HEK293 (cell line): ENCODE measurements at regions not wholly inside any gene's neighbourhood (a gene's known extent, or its start where the extent isn't known, plus 50 kb on each side); places are given as distances from the start of the nearest gene placed in this dataset.

ENCODE experiments used
- CTCF ChIA-PET: fragments of 350-600 bp; formaldehyde crosslinking; extraction: SDS; loops from one replicate; lab custom pipeline; 2021; ENCODE audit warnings: antibody characterized with exemption; lab: Yijun Ruan, JAX
- POLR2A ChIA-PET: fragments of 300-600 bp; formaldehyde crosslinking; extraction: SDS; loops from one replicate; lab custom pipeline; 2020; ENCODE audit warnings: antibody characterized with exemption, inconsistent platforms; lab: Yijun Ruan, JAX
- H3K27ac ChIP-seq: fragments of 200-500 bp; sonication (Bioruptor generic); 2 replicates; pipeline ENCODE4 v1.5.1; 2014; ENCODE audit warnings: low read depth, low read length, control low read depth, inconsistent platforms; ENCODE audit errors: extremely low read depth
- H3K36me3 ChIP-seq, 2 experiments: fragments of 200-500 bp in 1 of 2; sonication (Bioruptor generic) in 1 of 2; 1 replicate in 1 of 2; 2 replicates in 1 of 2; pipeline ENCODE4 v1.5.1; 2014 to 2017; ENCODE audit warnings: inconsistent platforms in 2 of 2, low read length in 2 of 2; ENCODE audit not compliant: control insufficient read depth in 2 of 2, insufficient read depth in 1 of 2
- H3K4me1 ChIP-seq: fragments of 200-500 bp; sonication (Bioruptor generic); 2 replicates; pipeline ENCODE4 v1.5.1; 2014; ENCODE audit warnings: mild to moderate bottlenecking, low read length, inconsistent platforms; ENCODE audit not compliant: control insufficient read depth, insufficient read depth
- H3K4me3 ChIP-seq: 2 replicates; pipeline ENCODE4 v1.5.1; 2011; ENCODE audit warnings: low read depth, mild to moderate bottlenecking, control low read depth, low read length, moderate library complexity
- H3K9me3 ChIP-seq: fragments of 200-500 bp; sonication (Bioruptor generic); 2 replicates; pipeline ENCODE4 v1.5.1; 2014; ENCODE audit warnings: low read depth, low read length, inconsistent platforms; ENCODE audit not compliant: control insufficient read depth, insufficient read depth
- BCL11B ChIP-seq: fragments of 450-650 bp; formaldehyde crosslinking; IDR thresholded peaks from 2 replicates; pipeline ENCODE4 v1.5.1; 2016; ENCODE audit warnings: low read depth, missing biosample characterization, missing genetic modification characterization
- GLIS1 ChIP-seq: fragments of 450-650 bp; formaldehyde crosslinking; IDR thresholded peaks from 2 replicates; pipeline ENCODE4 v1.5.1; 2016; ENCODE audit warnings: missing biosample characterization, missing genetic modification characterization
- GLIS2 ChIP-seq: fragments of 450-650 bp; formaldehyde crosslinking; IDR thresholded peaks from 2 replicates; pipeline ENCODE4 v1.5.1; 2016; ENCODE audit warnings: missing biosample characterization, missing genetic modification characterization
- KLF10 ChIP-seq: fragments of 450-650 bp; IDR thresholded peaks from 2 replicates; pipeline ENCODE4 v1.5.1; 2018; ENCODE audit warnings: missing biosample characterization, mild to moderate bottlenecking, missing genetic modification characterization
- MEIS1 ChIP-seq: sonication (generic); formaldehyde crosslinking; IDR thresholded peaks from 2 replicates; pipeline ENCODE4 v1.8.1; 2022; ENCODE audit warnings: missing genetic modification reagents, mild to moderate bottlenecking, borderline replicate concordance
- MZF1 ChIP-seq: fragments of 450-650 bp; formaldehyde crosslinking; IDR thresholded peaks from 2 replicates; pipeline ENCODE4 v1.5.1; 2017; ENCODE audit warnings: missing biosample characterization, missing genetic modification characterization, borderline replicate concordance
- OVOL3 ChIP-seq: fragments of 450-650 bp; formaldehyde crosslinking; IDR thresholded peaks from 2 replicates; pipeline ENCODE4 v1.5.1; 2016; ENCODE audit warnings: missing biosample characterization, missing genetic modification characterization
- RBAK ChIP-seq: fragments of 450-650 bp; formaldehyde crosslinking; IDR thresholded peaks from 2 replicates; pipeline ENCODE4 v1.5.1; 2016; ENCODE audit warnings: missing biosample characterization, missing genetic modification characterization
- ZBTB20 ChIP-seq: fragments of 450-650 bp; formaldehyde crosslinking; IDR thresholded peaks from 2 replicates; pipeline ENCODE4 v1.5.1; 2016; ENCODE audit warnings: missing biosample characterization, missing genetic modification characterization
- ZFHX2 ChIP-seq: fragments of 450-650 bp; formaldehyde crosslinking; conservative IDR thresholded peaks from 2 replicates; pipeline ENCODE4 v1.5.1; 2016; ENCODE audit warnings: missing biosample characterization, missing genetic modification characterization
- ZFP41 ChIP-seq: fragments of 450-650 bp; formaldehyde crosslinking; IDR thresholded peaks from 2 replicates; pipeline ENCODE4 v1.5.1; 2016; ENCODE audit warnings: missing biosample characterization, missing genetic modification characterization, borderline replicate concordance
- ZNF140 ChIP-seq: fragments of 450-650 bp; formaldehyde crosslinking; IDR thresholded peaks from 2 replicates; pipeline ENCODE4 v1.5.1; 2016; ENCODE audit warnings: missing biosample characterization, missing genetic modification characterization
- ZNF266 ChIP-seq: fragments of 450-650 bp; formaldehyde crosslinking; IDR thresholded peaks from 2 replicates; pipeline ENCODE4 v1.5.1; 2016; ENCODE audit warnings: missing biosample characterization, missing genetic modification characterization, low read depth
- ZNF324 ChIP-seq: fragments of 450-650 bp; formaldehyde crosslinking; IDR thresholded peaks from 2 replicates; pipeline ENCODE4 v1.5.1; 2016; ENCODE audit warnings: missing biosample characterization, missing genetic modification characterization
- ZNF354C ChIP-seq: fragments of 450-650 bp; formaldehyde crosslinking; IDR thresholded peaks from 2 replicates; pipeline ENCODE4 v1.5.1; 2016; ENCODE audit warnings: missing biosample characterization, missing genetic modification characterization, low read depth, borderline replicate concordance
- ZNF433 ChIP-seq: fragments of 450-650 bp; formaldehyde crosslinking; IDR thresholded peaks from 2 replicates; pipeline ENCODE4 v1.5.1; 2016; ENCODE audit warnings: missing biosample characterization, missing genetic modification characterization, low read depth
- ZNF510 ChIP-seq: fragments of 450-650 bp; formaldehyde crosslinking; IDR thresholded peaks from 2 replicates; pipeline ENCODE4 v1.5.1; 2018; ENCODE audit warnings: mild to moderate bottlenecking, missing genetic modification characterization, missing biosample characterization; ENCODE audit not compliant: insufficient replicate concordance
- ZNF624 ChIP-seq: fragments of 450-650 bp; formaldehyde crosslinking; IDR thresholded peaks from 2 replicates; pipeline ENCODE4 v1.5.1; 2017; ENCODE audit warnings: missing biosample characterization, missing genetic modification characterization
- ZNF626 ChIP-seq: fragments of 450-650 bp; sonication (Bioruptor Pico); formaldehyde crosslinking; IDR thresholded peaks from 2 replicates; pipeline ENCODE4 v1.5.1; 2018; ENCODE audit warnings: missing biosample characterization, missing genetic modification characterization, inconsistent platforms
- ZNF629 ChIP-seq: fragments of 450-650 bp; formaldehyde crosslinking; IDR thresholded peaks from 2 replicates; pipeline ENCODE4 v1.5.1; 2017; ENCODE audit warnings: missing biosample characterization, missing genetic modification characterization
- TF ChIP-seq, protein P1 (sequence below): fragments of 450-650 bp; formaldehyde crosslinking; IDR thresholded peaks from 2 replicates; pipeline ENCODE4 v1.5.1; 2016; ENCODE audit warnings: missing biosample characterization, missing genetic modification characterization
- TF ChIP-seq, protein P2 (sequence below): fragments of 450-650 bp; formaldehyde crosslinking; optimal IDR thresholded peaks from 2 replicates; pipeline ENCODE3; 2016; ENCODE audit warnings: missing biosample characterization, mild to moderate bottlenecking, missing genetic modification characterization
- TF ChIP-seq, protein P3 (sequence below): fragments of 450-650 bp; formaldehyde crosslinking; IDR thresholded peaks from 2 replicates; pipeline ENCODE4; 2016; ENCODE audit warnings: missing biosample characterization, missing genetic modification characterization
- TF ChIP-seq, protein P4 (sequence below): fragments of 450-650 bp; formaldehyde crosslinking; IDR thresholded peaks from 2 replicates; pipeline ENCODE4 v1.5.1; 2016; ENCODE audit warnings: missing biosample characterization, missing genetic modification characterization
- TF ChIP-seq, protein P5 (sequence below): fragments of 450-650 bp; formaldehyde crosslinking; IDR thresholded peaks from 2 replicates; pipeline ENCODE4 v1.5.1; 2016; ENCODE audit warnings: missing biosample characterization, missing genetic modification characterization
- TF ChIP-seq, protein P6 (sequence below): fragments of 450-650 bp; formaldehyde crosslinking; IDR thresholded peaks from 2 replicates; pipeline ENCODE4 v1.5.1; 2016; ENCODE audit warnings: missing biosample characterization, missing genetic modification characterization

DNA sequence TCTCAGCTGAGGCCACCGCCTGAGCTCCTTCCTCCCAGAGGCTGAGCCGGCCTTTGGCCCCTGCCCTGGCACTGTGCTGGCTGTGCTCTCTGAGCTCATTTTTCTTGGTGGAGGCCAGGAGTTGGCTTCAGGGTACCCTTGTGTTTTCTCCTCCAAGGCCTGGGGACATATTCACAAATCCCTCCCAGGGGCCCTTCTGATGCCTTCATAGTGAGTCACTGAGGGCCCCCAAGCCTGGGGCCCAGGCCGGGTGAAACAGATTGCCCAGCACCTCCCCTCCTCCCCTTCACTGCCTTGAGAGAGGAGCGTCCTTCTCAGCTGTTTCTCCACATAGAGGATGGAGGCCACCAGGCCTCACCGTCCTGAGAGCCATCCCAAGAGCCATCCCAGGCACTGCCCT lies 105.8 kb downstream of the SIK1 start:
- POLR2A ChIA-PET = interaction anchor here (0.7 to 2.1 kb wide), 2 partner anchors 13 to 20 kb away, joined by 4 to 5 read pairs; no protein-coding TSS in a partner anchor

DNA sequence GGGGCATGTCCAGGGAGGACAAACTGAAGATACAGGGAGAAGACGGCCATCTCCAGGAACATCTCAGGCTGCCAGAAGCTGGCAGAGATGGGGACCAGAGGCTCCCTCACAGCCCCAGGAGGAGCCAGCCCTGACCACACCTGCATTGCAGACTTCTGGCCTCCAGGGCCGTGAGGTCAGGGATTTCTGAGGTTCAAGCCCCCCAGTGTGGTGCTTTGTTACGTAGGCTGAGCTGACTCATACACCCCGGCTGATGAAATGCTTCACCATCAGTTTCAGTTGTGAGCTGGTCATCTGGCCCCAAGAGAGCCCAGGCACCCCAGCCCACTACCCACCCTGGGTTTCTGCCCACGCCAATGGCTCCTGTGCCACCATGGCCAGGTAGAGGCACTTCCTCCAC lies 106.4 kb downstream of the SIK1 start:
- Histone ChIP-seq H3K4me3 (no peak overlapping the region), H3K27ac (no peak overlapping the region), H3K9me3 (no peaks in the 10 kb centered on the region; the same call in 1 of the 2 replicates), H3K36me3 (no peaks in the 10 kb centered on the region), H3K4me1 (no peaks in the 10 kb centered on the region; the same call in 1 of the 2 replicates)
- ChIA-PET POLR2A (interaction anchor here (2.1 kb wide), 1 partner anchor 13 kb away, joined by 5 read pairs; no protein-coding TSS in a partner anchor), CTCF (interaction anchor here (0.6 kb wide), 2 partner anchors 9 to 119 kb away, joined by 3 to 4 read pairs; no protein-coding TSS in a partner anchor)
- TF ChIP-seq ZBTB20 (tag by site-specific recombination) (no peak), ZNF626 (tag by site-specific recombination) (no peak), ZNF433 (tag by site-specific recombination) (no peak), ZNF629 (tag by site-specific recombination) (no peak), BCL11B (tag by site-specific recombination) (no peak), ZNF324 (no peak), ZNF266 (tag by site-specific recombination) (no peak), MZF1 (no peak), MEIS1 (CRISPR knock-in tag) (no peak), ZNF624 (tag by site-specific recombination) (no peak), ZFHX2 (tag by site-specific recombination) (0 out of 2 replicates have a peak, but pooled peaks have one; percentile 13), OVOL3 (tag by site-specific recombination) (no peak), ZNF354C (tag by site-specific recombination) (no peak), RBAK (tag by site-specific recombination) (peak; percentile 99)
- TF ChIP-seq, protein P1, sequence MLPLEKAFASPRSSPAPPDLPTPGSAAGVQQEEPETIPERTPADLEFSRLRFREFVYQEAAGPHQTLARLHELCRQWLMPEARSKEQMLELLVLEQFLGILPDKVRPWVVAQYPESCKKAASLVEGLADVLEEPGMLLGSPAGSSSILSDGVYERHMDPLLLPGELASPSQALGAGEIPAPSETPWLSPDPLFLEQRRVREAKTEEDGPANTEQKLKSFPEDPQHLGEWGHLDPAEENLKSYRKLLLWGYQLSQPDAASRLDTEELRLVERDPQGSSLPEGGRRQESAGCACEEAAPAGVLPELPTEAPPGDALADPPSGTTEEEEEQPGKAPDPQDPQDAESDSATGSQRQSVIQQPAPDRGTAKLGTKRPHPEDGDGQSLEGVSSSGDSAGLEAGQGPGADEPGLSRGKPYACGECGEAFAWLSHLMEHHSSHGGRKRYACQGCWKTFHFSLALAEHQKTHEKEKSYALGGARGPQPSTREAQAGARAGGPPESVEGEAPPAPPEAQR = no peak
- TF ChIP-seq, protein P2, sequence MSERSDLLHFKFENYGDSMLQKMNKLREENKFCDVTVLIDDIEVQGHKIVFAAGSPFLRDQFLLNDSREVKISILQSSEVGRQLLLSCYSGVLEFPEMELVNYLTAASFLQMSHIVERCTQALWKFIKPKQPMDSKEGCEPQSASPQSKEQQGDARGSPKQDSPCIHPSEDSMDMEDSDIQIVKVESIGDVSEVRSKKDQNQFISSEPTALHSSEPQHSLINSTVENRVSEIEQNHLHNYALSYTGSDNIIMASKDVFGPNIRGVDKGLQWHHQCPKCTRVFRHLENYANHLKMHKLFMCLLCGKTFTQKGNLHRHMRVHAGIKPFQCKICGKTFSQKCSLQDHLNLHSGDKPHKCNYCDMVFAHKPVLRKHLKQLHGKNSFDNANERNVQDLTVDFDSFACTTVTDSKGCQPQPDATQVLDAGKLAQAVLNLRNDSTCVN (tag by site-specific recombination) = no peak
- TF ChIP-seq, protein P3, sequence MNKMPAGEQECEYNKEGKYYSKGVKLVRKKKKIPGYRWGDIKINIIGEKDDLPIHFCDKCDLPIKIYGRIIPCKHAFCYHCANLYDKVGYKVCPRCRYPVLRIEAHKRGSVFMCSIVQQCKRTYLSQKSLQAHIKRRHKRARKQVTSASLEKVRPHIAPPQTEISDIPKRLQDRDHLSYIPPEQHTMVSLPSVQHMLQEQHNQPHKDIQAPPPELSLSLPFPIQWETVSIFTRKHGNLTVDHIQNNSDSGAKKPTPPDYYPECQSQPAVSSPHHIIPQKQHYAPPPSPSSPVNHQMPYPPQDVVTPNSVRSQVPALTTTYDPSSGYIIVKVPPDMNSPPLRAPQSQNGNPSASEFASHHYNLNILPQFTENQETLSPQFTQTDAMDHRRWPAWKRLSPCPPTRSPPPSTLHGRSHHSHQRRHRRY (tag by site-specific recombination) = no peak
- TF ChIP-seq, protein P4, sequence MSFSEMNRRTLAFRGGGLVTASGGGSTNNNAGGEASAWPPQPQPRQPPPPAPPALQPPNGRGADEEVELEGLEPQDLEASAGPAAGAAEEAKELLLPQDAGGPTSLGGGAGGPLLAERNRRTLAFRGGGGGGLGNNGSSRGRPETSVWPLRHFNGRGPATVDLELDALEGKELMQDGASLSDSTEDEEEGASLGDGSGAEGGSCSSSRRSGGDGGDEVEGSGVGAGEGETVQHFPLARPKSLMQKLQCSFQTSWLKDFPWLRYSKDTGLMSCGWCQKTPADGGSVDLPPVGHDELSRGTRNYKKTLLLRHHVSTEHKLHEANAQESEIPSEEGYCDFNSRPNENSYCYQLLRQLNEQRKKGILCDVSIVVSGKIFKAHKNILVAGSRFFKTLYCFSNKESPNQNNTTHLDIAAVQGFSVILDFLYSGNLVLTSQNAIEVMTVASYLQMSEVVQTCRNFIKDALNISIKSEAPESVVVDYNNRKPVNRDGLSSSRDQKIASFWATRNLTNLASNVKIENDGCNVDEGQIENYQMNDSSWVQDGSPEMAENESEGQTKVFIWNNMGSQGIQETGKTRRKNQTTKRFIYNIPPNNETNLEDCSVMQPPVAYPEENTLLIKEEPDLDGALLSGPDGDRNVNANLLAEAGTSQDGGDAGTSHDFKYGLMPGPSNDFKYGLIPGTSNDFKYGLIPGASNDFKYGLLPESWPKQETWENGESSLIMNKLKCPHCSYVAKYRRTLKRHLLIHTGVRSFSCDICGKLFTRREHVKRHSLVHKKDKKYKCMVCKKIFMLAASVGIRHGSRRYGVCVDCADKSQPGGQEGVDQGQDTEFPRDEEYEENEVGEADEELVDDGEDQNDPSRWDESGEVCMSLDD = no peak

More for the DNA sequence above, 105.8 kb downstream of the SIK1 start:
- H3K4me1 ChIP-seq = no peaks in the 10 kb centered on the region; the same call in 1 of the 2 replicates
- no peak overlapping the region for H3K4me3 ChIP-seq
- CTCF ChIA-PET = interaction anchor here (0.6 kb wide), 1 partner anchor 9 kb away, joined by 4 read pairs; no protein-coding TSS in a partner anchor
- no peak for TF ChIP-seq MZF1
- no peak for TF ChIP-seq ZNF140 (tag by site-specific recombination)
- 0 out of 2 replicates have a peak, but pooled peaks have one; percentile 26 for TF ChIP-seq ZBTB20 (tag by site-specific recombination)
- TF ChIP-seq ZFP41 (tag by site-specific recombination) = no peak
- 0 out of 2 replicates have a peak, but pooled peaks have one; percentile 53 for TF ChIP-seq GLIS1 (tag by site-specific recombination)
- no peak for TF ChIP-seq GLIS2 (tag by site-specific recombination)
- no peak for TF ChIP-seq KLF10 (tag by site-specific recombination)
- TF ChIP-seq ZNF510 = no peak
- TF ChIP-seq, protein P5, sequence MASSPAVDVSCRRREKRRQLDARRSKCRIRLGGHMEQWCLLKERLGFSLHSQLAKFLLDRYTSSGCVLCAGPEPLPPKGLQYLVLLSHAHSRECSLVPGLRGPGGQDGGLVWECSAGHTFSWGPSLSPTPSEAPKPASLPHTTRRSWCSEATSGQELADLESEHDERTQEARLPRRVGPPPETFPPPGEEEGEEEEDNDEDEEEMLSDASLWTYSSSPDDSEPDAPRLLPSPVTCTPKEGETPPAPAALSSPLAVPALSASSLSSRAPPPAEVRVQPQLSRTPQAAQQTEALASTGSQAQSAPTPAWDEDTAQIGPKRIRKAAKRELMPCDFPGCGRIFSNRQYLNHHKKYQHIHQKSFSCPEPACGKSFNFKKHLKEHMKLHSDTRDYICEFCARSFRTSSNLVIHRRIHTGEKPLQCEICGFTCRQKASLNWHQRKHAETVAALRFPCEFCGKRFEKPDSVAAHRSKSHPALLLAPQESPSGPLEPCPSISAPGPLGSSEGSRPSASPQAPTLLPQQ (tag by site-specific recombination) = peak; percentile 55
- TF ChIP-seq, protein P6, sequence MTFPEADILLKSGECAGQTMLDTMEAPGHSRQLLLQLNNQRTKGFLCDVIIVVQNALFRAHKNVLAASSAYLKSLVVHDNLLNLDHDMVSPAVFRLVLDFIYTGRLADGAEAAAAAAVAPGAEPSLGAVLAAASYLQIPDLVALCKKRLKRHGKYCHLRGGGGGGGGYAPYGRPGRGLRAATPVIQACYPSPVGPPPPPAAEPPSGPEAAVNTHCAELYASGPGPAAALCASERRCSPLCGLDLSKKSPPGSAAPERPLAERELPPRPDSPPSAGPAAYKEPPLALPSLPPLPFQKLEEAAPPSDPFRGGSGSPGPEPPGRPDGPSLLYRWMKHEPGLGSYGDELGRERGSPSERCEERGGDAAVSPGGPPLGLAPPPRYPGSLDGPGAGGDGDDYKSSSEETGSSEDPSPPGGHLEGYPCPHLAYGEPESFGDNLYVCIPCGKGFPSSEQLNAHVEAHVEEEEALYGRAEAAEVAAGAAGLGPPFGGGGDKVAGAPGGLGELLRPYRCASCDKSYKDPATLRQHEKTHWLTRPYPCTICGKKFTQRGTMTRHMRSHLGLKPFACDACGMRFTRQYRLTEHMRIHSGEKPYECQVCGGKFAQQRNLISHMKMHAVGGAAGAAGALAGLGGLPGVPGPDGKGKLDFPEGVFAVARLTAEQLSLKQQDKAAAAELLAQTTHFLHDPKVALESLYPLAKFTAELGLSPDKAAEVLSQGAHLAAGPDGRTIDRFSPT (tag by site-specific recombination) = no peak
- H3K36me3 ChIP-seq = no peaks in the 10 kb centered on the region
- H3K27ac ChIP-seq = no peak overlapping the region
- no peaks in the 10 kb centered on the region; the same call in 1 of the 2 replicates for H3K9me3 ChIP-seq
